ENCODE measurements at regions not wholly inside any gene's neighbourhood (a gene's known extent, or its start where the extent isn't known, plus 50 kb on each side); places are given as distances from the start of the nearest gene placed in this dataset.

DNA sequence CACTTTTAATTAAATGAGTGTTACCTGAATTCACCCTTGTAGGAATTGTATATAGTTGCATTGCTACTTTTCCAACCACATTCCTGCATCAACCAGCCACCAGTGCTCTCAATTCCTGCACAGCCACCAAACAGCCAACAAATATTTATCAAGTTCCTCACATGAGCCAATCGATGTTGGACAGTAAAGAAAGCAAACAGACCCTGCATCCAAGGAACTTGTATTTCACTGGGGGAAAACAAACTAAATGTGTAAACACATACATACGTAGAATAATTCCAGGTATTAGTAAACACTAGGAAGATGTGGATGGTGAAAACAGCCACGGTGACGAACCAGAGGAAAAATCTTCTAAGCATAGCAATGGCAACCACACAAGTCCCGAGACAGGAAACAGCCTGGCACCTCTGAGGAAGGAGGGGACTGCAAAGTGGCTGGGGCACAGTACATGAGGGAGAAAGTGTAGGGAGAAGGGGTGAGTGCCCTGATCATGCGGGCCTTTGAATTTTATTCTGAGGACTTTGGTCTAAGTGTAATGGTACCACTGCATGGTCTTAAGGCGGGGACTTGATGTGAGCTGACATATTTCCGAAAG lies 111.2 kb downstream of the XRCC2 start:
- no peak for ATAC-seq (ENCODE audit: low read depth)

More for the DNA sequence above, 111.2 kb downstream of the XRCC2 start:
- H2AK9ac ChIP-seq (replicated peaks; ENCODE audit: low read depth, low read length, poor library complexity) = no peak overlapping the region
- H3K4ac ChIP-seq (ENCODE audit: low read depth, low read length) = no peak overlapping the region
- H2BK15ac ChIP-seq (ENCODE audit: low read depth, low read length) = no peak overlapping the region
- no peak overlapping the region for H3K4me2 ChIP-seq (ENCODE audit: low read depth, low read length)
- dilution Hi-C loops (cut with HindIII; ENCODE audit: low sequenced_read_pairs, unreplicated experiment) = no loop called here
- H2BK120ac ChIP-seq (ENCODE audit: low read depth, low read length) = no peak overlapping the region
- no peak overlapping the region for H4K5ac ChIP-seq (ENCODE audit: low read depth, low read length)
- no TSS peak for BruUV-seq (replicated peaks)
- H3K27me3 ChIP-seq (ENCODE audit: control insufficient read depth, insufficient read depth, low read length) = peaks cover 3% of the 10 kb centered on the region; the same call in 1 of the 2 replicates
- H2BK5ac ChIP-seq (ENCODE audit: low read depth, low read length, poor library complexity, severe bottlenecking) = no peak overlapping the region
- no peak overlapping the region for H3K9ac ChIP-seq (ENCODE audit: low read depth, low read length)
- POLR2A ChIA-PET (ENCODE audit: unreplicated experiment) = no interaction called here
- H3K79me1 ChIP-seq (ENCODE audit: low read depth in 1 of 2, low read length in 2 of 2) = no peaks in the 10 kb centered on the region
- H2BK20ac ChIP-seq (ENCODE audit: low read depth, low read length) = no peak overlapping the region
- no peak overlapping the region for H3K18ac ChIP-seq (ENCODE audit: low read depth, low read length)
- no peak overlapping the region for H2AK5ac ChIP-seq (ENCODE audit: low read depth, low read length)
- H3K36me3 ChIP-seq (ENCODE audit: control insufficient read depth, insufficient read depth, low read length) = no peaks in the 10 kb centered on the region
- no peaks in the 10 kb centered on the region for H3K9me1 ChIP-seq (ENCODE audit: insufficient read depth, low read length)
- CTCF ChIA-PET = no interaction called here
- no CpG with 5 or more reads among the region's 8 CpGs for WGBS, 2 experiments (ENCODE audit: extremely low coverage in 2 of 2, insufficient read length in 1 of 2)
- H4K91ac ChIP-seq (ENCODE audit: insufficient read depth, low read depth, low read length) = no peak overlapping the region
- intact Hi-C loops (cut with micrococcal nuclease) = no loop called here
- no peaks in the 10 kb centered on the region for H3K9me3 ChIP-seq (ENCODE audit: control insufficient read depth, insufficient read depth, low read length)
- no peak overlapping the region for H3K56ac ChIP-seq (ENCODE audit: extremely low read depth, insufficient read depth, low read length)
- H2AFZ ChIP-seq (replicated peaks; ENCODE audit: low read length, poor library complexity) = no peak overlapping the region
- TF ChIP-seq SMC3 (IDR thresholded peaks at IDR 0.05; ENCODE audit: low read depth, low read length) = no peak
- TF ChIP-seq MXI1 (IDR thresholded peaks at IDR 0.05; ENCODE audit: borderline replicate concordance, low read depth, low read length) = no peak
- TF ChIP-seq MAFK (IDR thresholded peaks at IDR 0.05; ENCODE audit: low read depth, low read length) = no peak
- no peak for TF ChIP-seq POLR2A (IDR thresholded peaks at IDR 0.05; ENCODE audit: low read depth, low read length)
- TF ChIP-seq, protein P1, sequence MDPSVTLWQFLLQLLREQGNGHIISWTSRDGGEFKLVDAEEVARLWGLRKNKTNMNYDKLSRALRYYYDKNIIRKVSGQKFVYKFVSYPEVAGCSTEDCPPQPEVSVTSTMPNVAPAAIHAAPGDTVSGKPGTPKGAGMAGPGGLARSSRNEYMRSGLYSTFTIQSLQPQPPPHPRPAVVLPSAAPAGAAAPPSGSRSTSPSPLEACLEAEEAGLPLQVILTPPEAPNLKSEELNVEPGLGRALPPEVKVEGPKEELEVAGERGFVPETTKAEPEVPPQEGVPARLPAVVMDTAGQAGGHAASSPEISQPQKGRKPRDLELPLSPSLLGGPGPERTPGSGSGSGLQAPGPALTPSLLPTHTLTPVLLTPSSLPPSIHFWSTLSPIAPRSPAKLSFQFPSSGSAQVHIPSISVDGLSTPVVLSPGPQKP (IDR thresholded peaks at IDR 0.05; ENCODE audit: borderline replicate concordance, low read depth, low read length) = no peak
- no peak for TF ChIP-seq RFX5 (IDR thresholded peaks at IDR 0.05; ENCODE audit: low read depth, low read length)
- no peak for TF ChIP-seq FOS (IDR thresholded peaks at IDR 0.05; ENCODE audit: low read depth, low read length)
- TF ChIP-seq RAD21 (IDR thresholded peaks at IDR 0.05; ENCODE audit: low read length) = no peak
- no peak for TF ChIP-seq CHD1 (IDR thresholded peaks at IDR 0.05; ENCODE audit: low read depth, low read length)
- no peak for TF ChIP-seq RCOR1 (IDR thresholded peaks at IDR 0.05; ENCODE audit: insufficient replicate concordance, low read length)
- TF ChIP-seq, protein P2, sequence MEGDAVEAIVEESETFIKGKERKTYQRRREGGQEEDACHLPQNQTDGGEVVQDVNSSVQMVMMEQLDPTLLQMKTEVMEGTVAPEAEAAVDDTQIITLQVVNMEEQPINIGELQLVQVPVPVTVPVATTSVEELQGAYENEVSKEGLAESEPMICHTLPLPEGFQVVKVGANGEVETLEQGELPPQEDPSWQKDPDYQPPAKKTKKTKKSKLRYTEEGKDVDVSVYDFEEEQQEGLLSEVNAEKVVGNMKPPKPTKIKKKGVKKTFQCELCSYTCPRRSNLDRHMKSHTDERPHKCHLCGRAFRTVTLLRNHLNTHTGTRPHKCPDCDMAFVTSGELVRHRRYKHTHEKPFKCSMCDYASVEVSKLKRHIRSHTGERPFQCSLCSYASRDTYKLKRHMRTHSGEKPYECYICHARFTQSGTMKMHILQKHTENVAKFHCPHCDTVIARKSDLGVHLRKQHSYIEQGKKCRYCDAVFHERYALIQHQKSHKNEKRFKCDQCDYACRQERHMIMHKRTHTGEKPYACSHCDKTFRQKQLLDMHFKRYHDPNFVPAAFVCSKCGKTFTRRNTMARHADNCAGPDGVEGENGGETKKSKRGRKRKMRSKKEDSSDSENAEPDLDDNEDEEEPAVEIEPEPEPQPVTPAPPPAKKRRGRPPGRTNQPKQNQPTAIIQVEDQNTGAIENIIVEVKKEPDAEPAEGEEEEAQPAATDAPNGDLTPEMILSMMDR (conservative IDR thresholded peaks at IDR 0.05; ENCODE audit: low read depth, low read length) = no peak
- no peak for TF ChIP-seq MAZ (IDR thresholded peaks at IDR 0.05; ENCODE audit: borderline replicate concordance, low read depth, low read length)
- no peak for TF ChIP-seq CEBPB (IDR thresholded peaks at IDR 0.05; ENCODE audit: low read depth, low read length)
- TF ChIP-seq, protein P3, sequence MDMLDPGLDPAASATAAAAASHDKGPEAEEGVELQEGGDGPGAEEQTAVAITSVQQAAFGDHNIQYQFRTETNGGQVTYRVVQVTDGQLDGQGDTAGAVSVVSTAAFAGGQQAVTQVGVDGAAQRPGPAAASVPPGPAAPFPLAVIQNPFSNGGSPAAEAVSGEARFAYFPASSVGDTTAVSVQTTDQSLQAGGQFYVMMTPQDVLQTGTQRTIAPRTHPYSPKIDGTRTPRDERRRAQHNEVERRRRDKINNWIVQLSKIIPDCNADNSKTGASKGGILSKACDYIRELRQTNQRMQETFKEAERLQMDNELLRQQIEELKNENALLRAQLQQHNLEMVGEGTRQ (IDR thresholded peaks at IDR 0.05; ENCODE audit: low read depth, low read length) = no peak
- no peak for TF ChIP-seq BHLHE40 (IDR thresholded peaks at IDR 0.05; ENCODE audit: low read depth, low read length)
- no peak for TF ChIP-seq NFE2L2 (IDR thresholded peaks at IDR 0.05; ENCODE audit: low read depth, low read length)
- H3K4me1 ChIP-seq (ENCODE audit: control insufficient read depth, insufficient read depth, low read length) = no peaks in the 10 kb centered on the region
- no peak overlapping the region for H3K4me3 ChIP-seq (ENCODE audit: insufficient read depth, low read depth, low read length)
- no peak overlapping the region for H3K14ac ChIP-seq (replicated peaks; ENCODE audit: low read depth, low read length)
- no peaks in the 10 kb centered on the region for H4K20me1 ChIP-seq (ENCODE audit: insufficient read depth, low read length)
- no peak overlapping the region for H3K23ac ChIP-seq (ENCODE audit: low read depth, low read length)
- DNase-seq = no peak
- H3K27ac ChIP-seq (ENCODE audit: insufficient read depth, low read length) = no peak overlapping the region
- in situ Hi-C loops (cut with MboI; ENCODE audit: low sequenced_read_pairs) = no loop called here
- H4K8ac ChIP-seq (ENCODE audit: low read depth in 2 of 2, low read length in 2 of 2) = no peak overlapping the region
